GM06990 (cell line): ENCODE measurements at regions not wholly inside any gene's neighbourhood (a gene's known extent, or its start where the extent isn't known, plus 50 kb on each side); places are given as distances from the start of the nearest gene placed in this dataset.
A peak's percentile ranks its signal among the peaks of the same experiment; 100 is the strongest.

Experiments
- DNase-seq: peaks from one replicate; pipeline ENCODE4 v3.0.0-alpha.2; 2011; ENCODE audit not compliant: insufficient read length; ENCODE audit errors: extremely low read depth
- H3K27me3 ChIP-seq: replicated peaks from 2 replicates; pipeline ENCODE4 v1.6.0; 2011; ENCODE audit warnings: low read length; ENCODE audit not compliant: control insufficient read depth, insufficient read depth
- H3K36me3 ChIP-seq: 2 replicates; pipeline ENCODE4 v1.5.1; 2011; ENCODE audit warnings: low read length; ENCODE audit not compliant: control insufficient read depth, insufficient read depth
- H3K4me3 ChIP-seq: replicated peaks from 2 replicates; pipeline ENCODE4 v1.5.1; 2011; ENCODE audit warnings: low read depth, mild to moderate bottlenecking, control low read depth, low read length
- TF ChIP-seq, protein P1 (sequence below): IDR thresholded peaks from 2 replicates; pipeline ENCODE4 v1.5.1; 2011; ENCODE audit warnings: low read length, control low read depth, mild to moderate bottlenecking, inconsistent platforms; ENCODE audit not compliant: insufficient read depth, poor library complexity, severe bottlenecking

DNA sequence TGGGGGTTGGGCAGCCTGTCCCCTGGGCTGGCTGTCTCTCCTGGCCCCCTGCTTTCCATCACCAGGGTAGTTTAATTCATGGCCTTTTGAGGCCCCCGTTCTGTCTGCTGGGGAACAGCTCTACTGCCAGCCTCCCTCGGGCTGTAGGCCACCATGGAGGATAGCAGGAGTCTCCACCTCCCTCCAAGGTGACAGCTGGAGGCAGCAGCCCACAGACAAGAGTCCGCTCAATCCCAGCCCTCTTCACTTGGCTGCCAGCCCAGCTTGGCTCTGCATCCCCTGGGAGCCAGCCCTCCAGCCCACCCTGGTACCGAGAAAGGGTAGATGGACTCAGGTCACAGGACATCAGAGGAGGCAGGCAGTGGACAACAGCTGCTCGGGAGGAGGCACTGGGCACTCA lies 194.6 kb upstream of the SDK2 start:
- no peak for DNase-seq
- no peak overlapping the region for H3K4me3 ChIP-seq
- no peaks in the 10 kb centered on the region for H3K36me3 ChIP-seq
- no peaks in the 10 kb centered on the region; the same call in 1 of the 2 replicates for H3K27me3 ChIP-seq
- TF ChIP-seq, protein P1, sequence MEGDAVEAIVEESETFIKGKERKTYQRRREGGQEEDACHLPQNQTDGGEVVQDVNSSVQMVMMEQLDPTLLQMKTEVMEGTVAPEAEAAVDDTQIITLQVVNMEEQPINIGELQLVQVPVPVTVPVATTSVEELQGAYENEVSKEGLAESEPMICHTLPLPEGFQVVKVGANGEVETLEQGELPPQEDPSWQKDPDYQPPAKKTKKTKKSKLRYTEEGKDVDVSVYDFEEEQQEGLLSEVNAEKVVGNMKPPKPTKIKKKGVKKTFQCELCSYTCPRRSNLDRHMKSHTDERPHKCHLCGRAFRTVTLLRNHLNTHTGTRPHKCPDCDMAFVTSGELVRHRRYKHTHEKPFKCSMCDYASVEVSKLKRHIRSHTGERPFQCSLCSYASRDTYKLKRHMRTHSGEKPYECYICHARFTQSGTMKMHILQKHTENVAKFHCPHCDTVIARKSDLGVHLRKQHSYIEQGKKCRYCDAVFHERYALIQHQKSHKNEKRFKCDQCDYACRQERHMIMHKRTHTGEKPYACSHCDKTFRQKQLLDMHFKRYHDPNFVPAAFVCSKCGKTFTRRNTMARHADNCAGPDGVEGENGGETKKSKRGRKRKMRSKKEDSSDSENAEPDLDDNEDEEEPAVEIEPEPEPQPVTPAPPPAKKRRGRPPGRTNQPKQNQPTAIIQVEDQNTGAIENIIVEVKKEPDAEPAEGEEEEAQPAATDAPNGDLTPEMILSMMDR = no peak

DNA sequence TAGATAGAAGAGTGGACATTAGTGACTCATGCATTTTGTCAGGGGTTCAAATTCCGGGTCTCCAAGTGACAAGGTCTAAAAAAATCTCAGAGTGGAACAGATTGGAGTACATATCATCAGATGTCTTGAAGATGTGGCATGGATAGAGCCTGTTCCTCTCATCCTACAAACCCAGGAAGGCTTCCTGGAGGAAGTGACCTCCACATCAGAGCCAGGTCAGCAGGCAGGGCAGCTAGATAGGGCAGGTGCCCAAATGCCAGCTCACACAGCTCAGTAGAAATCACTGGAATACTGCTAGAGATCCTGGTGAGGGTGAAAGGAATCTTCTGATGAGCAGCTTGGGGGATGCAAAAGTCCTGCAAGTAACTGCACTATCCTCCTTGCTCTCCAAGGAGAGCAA lies 196.6 kb upstream of the SDK2 start:
- DNase-seq = no peak
- Histone ChIP-seq H3K36me3 (no peaks in the 10 kb centered on the region), H3K4me3 (no peak overlapping the region), H3K27me3 (no peaks in the 10 kb centered on the region; the same call in 1 of the 2 replicates)
- TF ChIP-seq, protein P1 = no peak

DNA sequence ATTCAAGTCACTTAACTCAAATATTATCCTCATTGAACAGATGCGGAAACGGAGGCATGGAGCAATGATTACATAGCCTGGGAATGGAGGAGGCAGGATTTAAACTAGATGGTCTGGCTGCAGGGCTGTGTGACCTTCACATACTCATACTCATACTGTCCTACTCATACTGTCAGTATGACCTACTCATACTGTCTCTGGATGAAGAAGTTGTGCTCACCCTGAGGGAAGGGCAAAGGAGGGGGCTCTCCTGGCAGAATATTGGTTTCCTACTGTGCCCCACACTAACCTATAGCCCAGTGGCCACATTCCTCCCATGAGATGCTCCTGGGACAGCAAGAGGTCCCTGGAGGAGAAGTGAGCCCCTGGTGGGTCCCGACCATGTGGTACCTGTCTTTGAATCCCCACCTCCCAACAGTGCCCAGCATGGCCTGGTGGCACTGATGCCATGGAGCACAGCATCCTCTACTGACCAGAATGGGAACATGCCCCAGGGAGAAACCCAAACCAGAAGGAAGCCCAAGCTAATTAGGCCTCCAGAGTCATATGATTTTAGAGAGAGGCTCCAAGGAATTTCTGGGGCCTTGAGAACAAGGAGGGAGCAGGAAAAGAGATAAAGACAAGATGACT lies 197.3 kb upstream of the SDK2 start:
- no peak for DNase-seq
- no peaks in the 10 kb centered on the region; the same call in 1 of the 2 replicates for H3K27me3 ChIP-seq

DNA sequence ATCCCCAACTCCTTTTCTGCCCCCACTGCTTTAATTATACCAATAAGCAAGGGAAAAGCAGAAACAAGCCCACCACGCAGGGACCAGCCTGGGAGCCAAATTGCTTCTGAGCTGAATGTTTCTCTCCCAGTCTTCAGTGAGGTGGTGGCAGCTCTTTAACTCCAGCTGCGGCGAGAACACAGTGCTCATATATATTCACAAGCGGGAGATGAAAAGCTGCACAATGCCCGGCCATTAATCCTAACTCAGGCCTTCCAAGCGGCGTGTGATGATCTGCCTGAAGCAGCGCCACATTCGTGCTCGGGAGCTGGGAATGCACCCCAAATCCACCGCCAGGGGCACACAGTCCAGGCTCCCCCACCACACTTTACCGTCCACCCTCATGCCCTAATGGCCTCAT lies 203.7 kb upstream of the SDK2 start:
- TF ChIP-seq, protein P1 = no peak
- DNase-seq = no peak
- Histone ChIP-seq H3K27me3 (no peaks in the 10 kb centered on the region; the same call in 1 of the 2 replicates), H3K36me3 (no peaks in the 10 kb centered on the region), H3K4me3 (no peak overlapping the region)

More for the DNA sequence above, 197.3 kb upstream of the SDK2 start:
- H3K4me3 ChIP-seq = no peak overlapping the region
- no peaks in the 10 kb centered on the region for H3K36me3 ChIP-seq
- TF ChIP-seq, protein P1 = peak; percentile 58

DNA sequence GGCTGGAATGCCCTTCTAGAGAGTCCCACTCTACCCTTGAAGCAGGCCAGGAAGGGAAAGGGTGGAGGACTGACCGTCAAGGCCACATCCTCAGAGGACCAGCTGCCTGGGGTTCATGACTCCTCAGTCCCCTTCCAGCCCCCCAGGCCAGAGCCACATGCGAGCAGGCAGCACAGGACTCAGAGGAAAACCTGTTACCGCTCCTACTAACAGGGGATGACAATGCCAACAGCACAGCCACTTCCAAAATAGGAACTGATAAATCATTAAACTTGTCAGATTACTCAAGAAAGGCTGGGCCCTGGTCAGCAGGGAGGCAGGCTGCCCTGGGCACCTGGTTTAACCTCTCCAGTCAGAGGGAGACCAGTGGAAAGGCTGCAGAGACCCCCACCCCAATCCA lies 206.2 kb upstream of the SDK2 start:
- DNase-seq = no peak
- Histone ChIP-seq H3K4me3 (no peak overlapping the region), H3K27me3 (no peaks in the 10 kb centered on the region), H3K36me3 (no peaks in the 10 kb centered on the region)
- TF ChIP-seq, protein P1 = no peak

DNA sequence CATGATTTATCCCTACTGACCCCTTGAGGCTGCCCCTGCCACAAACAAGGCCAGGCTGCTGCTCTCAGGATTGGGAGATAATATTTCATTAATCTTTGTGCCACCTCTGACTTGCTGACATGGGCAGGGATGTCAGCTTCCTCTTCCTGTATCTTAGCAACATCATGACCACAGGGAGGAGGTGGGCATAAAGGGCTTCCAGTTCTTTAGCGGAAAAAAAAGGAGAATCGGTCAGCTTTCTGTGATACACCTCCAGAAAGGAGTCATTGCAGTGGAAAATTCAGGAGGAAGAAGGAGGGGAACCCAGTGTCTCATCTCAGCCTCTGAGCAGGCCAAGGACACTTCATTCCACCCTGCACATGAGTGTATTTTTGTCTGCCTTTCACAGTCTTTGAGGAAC lies 206.8 kb upstream of the SDK2 start:
- H3K36me3 ChIP-seq = no peaks in the 10 kb centered on the region
- no peaks in the 10 kb centered on the region for H3K27me3 ChIP-seq
- DNase-seq = no peak
- no peak overlapping the region for H3K4me3 ChIP-seq
- TF ChIP-seq, protein P1 = no peak
